ENCODE measurements at regions not wholly inside any gene's neighbourhood (a gene's known extent, or its start where the extent isn't known, plus 50 kb on each side); places are given as distances from the start of the nearest gene placed in this dataset.

- no peak for DNase-seq (ENCODE audit: low read depth, low spot score)
- no peaks in the 10 kb centered on the region for H3K27me3 ChIP-seq (replicated peaks in 1 of 2; ENCODE audit: control insufficient read depth in 2 of 2, insufficient read depth in 2 of 2, low read length in 1 of 2)
- in situ Hi-C loops (cut with MboI) (no loop called here), intact Hi-C loops (cut with micrococcal nuclease; ENCODE audit: unreplicated experiment) (no loop called here)
- POLR2A ChIA-PET, result interaction anchor here (0.5 kb wide), 1 partner anchor 209 kb away, joined by 4 read pairs; no protein-coding TSS in a partner anchor
- H3K79me2 ChIP-seq (ENCODE audit: control insufficient read depth, insufficient read depth, low read length), result no peaks in the 10 kb centered on the region
- no TSS peak for BruUV-seq (replicated peaks)
- no peaks in the 10 kb centered on the region for H3K9me3 ChIP-seq (replicated peaks; ENCODE audit: control insufficient read depth, insufficient read depth, low read length)
- no peaks in the 10 kb centered on the region for H3K36me3 ChIP-seq (ENCODE audit: control insufficient read depth in 2 of 2, insufficient read depth in 2 of 2, low read length in 1 of 2)
- H3K9ac ChIP-seq (ENCODE audit: control insufficient read depth, insufficient read depth, low read length), result no peak overlapping the region
- no peaks in the 10 kb centered on the region for H3K4me1 ChIP-seq (ENCODE audit: control insufficient read depth, insufficient read depth, low read length)
- ATAC-seq, result no peak
- H4K20me1 ChIP-seq (ENCODE audit: control insufficient read depth, insufficient read depth), result no peaks in the 10 kb centered on the region
- SMC1A ChIA-PET (ENCODE audit: uncharacterized antibody, unreplicated experiment), result no interaction called here
- CTCF ChIA-PET, result no interaction called here
- no peak overlapping the region for H3K4me2 ChIP-seq (ENCODE audit: control insufficient read depth, insufficient read depth)
- RAD21 ChIA-PET (ENCODE audit: unreplicated experiment), result no interaction called here
- no peak overlapping the region for H2AFZ ChIP-seq (ENCODE audit: control insufficient read depth, low read depth, low read length)
- no peak overlapping the region for H3K4me3 ChIP-seq
- no peak for FAIRE-seq
- no peak overlapping the region for H3K27ac ChIP-seq (ENCODE audit: control insufficient read depth, insufficient read depth)
- TF ChIP-seq BMI1 (IDR thresholded peaks at IDR 0.05; ENCODE audit: borderline replicate concordance) (no peak), SKIL (IDR thresholded peaks at IDR 0.05; ENCODE audit: low read depth, poor library complexity, severe bottlenecking) (no peak), LARP7 (IDR thresholded peaks at IDR 0.05) (no peak), TBL1XR1 (IDR thresholded peaks at IDR 0.05; ENCODE audit: low read depth, low read length) (no peak), ZNF384 (IDR thresholded peaks at IDR 0.05; ENCODE audit: borderline replicate concordance, low read depth, low read length) (no peak), RBBP5 (conservative IDR thresholded peaks at IDR 0.05) (no peak), PKNOX1 (IDR thresholded peaks at IDR 0.05) (no peak), WRNIP1 (IDR thresholded peaks at IDR 0.05; ENCODE audit: borderline replicate concordance, low read depth, low read length) (no peak), ZNF592 (IDR thresholded peaks at IDR 0.05) (no peak), SMAD5 (IDR thresholded peaks at IDR 0.05; ENCODE audit: low read depth) (no peak), CEBPZ (IDR thresholded peaks at IDR 0.05; ENCODE audit: low read depth, low read length) (no peak), E4F1 (IDR thresholded peaks at IDR 0.05; ENCODE audit: borderline replicate concordance, partially characterized antibody) (no peak)
These were observed 473.0 kb downstream of the TBC1D4 start for GRCh38 chr13:75008926-75009325.
